ENCODE measurements at regions not wholly inside any gene's neighbourhood (a gene's known extent, or its start where the extent isn't known, plus 50 kb on each side); places are given as distances from the start of the nearest gene placed in this dataset.

DNA sequence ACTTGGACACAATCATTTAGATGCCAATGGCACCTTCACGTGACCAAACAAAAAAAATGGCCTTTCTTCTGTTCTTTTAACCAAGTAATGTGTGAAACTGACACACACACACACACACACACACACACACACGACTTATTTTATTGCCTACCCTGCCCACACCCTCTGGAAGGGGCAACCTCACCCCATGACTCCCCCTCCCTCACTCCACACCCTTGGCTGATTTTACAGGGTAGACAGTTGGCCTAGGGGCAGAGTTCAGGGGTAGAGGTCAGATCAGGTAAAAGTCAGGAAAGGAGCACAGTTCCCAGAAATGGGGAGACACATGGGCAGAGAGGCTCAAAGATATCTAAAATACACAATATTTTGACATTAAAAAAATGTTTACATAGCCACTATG is 144.8 kb upstream of the GJB5 start:
- Histone ChIP-seq H3K27ac (no peak overlapping the region), H3K79me2 (ENCODE audit: low read depth) (no peaks in the 10 kb centered on the region), H4K20me1 (ENCODE audit: insufficient read depth) (no peaks in the 10 kb centered on the region), H3K4me2 (no peak overlapping the region), H2AFZ (no peak overlapping the region), H3K4me3 (no peak overlapping the region), H3K9me3 (ENCODE audit: insufficient read depth, low read depth) (no peaks in the 10 kb centered on the region), H3K36me3 (ENCODE audit: low read depth) (no peaks in the 10 kb centered on the region), H3F3A (ENCODE audit: insufficient read depth, low read depth) (no peaks in the 10 kb centered on the region), H3K4me1 (replicated peaks; ENCODE audit: insufficient read depth) (no peaks in the 10 kb centered on the region), H3K9me2 (ENCODE audit: insufficient read depth) (no peaks in the 10 kb centered on the region), H3K27me3 (ENCODE audit: insufficient read depth, low read depth) (peaks cover 65% of the 10 kb centered on the region)
- no TSS peak for BruUV-seq (replicated peaks)
- CTCF ChIA-PET = no interaction called here
- intact Hi-C loops (cut with micrococcal nuclease; ENCODE audit: unreplicated experiment) = loop anchor here (10.0 kb wide), 1 partner anchor 245 kb away; the partner anchor contains the start of gene SMIM12
- POLR2A ChIA-PET (ENCODE audit: unreplicated experiment) = no interaction called here
- DNase-seq = no peak
- no peak for TF ChIP-seq CTCF (conservative IDR thresholded peaks at IDR 0.05)
- no peak for TF ChIP-seq EZH2 (IDR thresholded peaks at IDR 0.05; ENCODE audit: low read depth)

DNA sequence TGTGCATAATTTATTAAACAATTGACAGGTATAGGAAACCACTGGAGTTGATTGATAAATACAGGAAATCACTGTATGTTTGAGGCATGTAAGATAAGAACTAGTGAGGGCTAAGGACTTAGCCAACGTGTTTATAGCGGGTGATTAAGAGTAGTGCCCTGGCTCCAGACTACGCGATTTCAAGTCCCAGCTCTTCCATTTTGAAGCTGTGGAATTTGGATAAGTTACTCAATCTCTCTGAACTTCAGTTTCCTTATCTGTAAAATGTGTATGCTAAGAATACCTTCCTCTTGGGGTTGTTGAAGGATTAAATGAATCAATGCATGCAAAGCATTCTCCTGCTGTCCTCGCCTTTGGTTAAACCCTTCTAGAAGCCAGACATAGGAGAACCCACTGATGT is 143.3 kb upstream of the GJB5 start:
- Histone ChIP-seq H3K9me2 (ENCODE audit: insufficient read depth) (no peaks in the 10 kb centered on the region), H4K20me1 (ENCODE audit: insufficient read depth) (no peaks in the 10 kb centered on the region), H3K27me3 (ENCODE audit: insufficient read depth, low read depth) (peaks cover 56% of the 10 kb centered on the region), H3F3A (ENCODE audit: insufficient read depth, low read depth) (no peaks in the 10 kb centered on the region), H3K36me3 (ENCODE audit: low read depth) (no peaks in the 10 kb centered on the region), H2AFZ (no peak overlapping the region), H3K4me1 (replicated peaks; ENCODE audit: insufficient read depth) (no peaks in the 10 kb centered on the region), H3K79me2 (ENCODE audit: low read depth) (no peaks in the 10 kb centered on the region), H3K9me3 (ENCODE audit: insufficient read depth, low read depth) (no peaks in the 10 kb centered on the region), H3K27ac (no peak overlapping the region), H3K4me3 (no peak overlapping the region), H3K4me2 (no peak overlapping the region)
- BruUV-seq (replicated peaks) = no TSS peak
- TF ChIP-seq EZH2 (IDR thresholded peaks at IDR 0.05; ENCODE audit: low read depth) = no peak
- TF ChIP-seq CTCF (conservative IDR thresholded peaks at IDR 0.05) = no peak
- CTCF ChIA-PET = no interaction called here
- intact Hi-C loops (cut with micrococcal nuclease; ENCODE audit: unreplicated experiment) = loop anchor here (10.0 kb wide), 1 partner anchor 243 kb away; the partner anchor contains the start of gene SMIM12
- no peak for DNase-seq
- POLR2A ChIA-PET (ENCODE audit: unreplicated experiment) = no interaction called here

DNA sequence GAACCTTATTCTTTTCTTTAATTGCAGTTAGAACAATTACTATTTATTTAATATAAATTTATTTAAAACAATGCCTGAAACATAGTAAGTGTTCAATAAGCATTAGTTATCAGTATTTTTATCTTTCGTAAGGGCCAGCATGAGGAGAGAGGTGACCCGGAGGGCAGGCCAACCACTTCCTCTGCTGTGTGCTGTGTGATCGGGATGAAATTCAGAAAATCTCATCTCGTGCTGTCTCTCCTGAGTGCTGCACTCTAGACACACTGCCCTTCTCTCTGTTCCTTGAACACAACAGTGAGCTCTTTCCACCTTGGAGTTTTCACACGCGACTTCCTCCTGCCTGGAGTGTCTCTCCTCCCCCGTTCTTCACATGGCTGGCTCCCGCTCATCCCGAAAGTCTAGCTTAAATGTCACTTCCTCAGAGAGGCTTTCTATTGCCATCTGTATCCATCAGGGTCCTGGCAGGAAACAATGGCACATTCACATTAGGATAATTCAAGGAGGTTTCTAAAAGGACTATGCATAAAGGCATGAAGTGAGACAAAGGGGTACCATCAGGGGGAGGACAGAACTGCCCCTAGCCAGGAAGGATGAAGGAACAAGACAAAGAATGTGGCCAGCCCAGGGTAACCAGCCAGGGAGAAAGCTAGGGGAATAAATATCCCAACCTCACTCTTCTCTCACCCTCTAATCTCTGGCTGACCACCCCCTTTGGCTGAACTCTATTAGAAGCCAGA is 142.6 kb upstream of the GJB5 start:
- DNase-seq = no peak
- no peak for TF ChIP-seq EZH2 (IDR thresholded peaks at IDR 0.05; ENCODE audit: low read depth)
- no peak for TF ChIP-seq CTCF (conservative IDR thresholded peaks at IDR 0.05)
- no peaks in the 10 kb centered on the region for H3K9me2 ChIP-seq (ENCODE audit: insufficient read depth)
- peaks cover 56% of the 10 kb centered on the region for H3K27me3 ChIP-seq (ENCODE audit: insufficient read depth, low read depth)
- no peaks in the 10 kb centered on the region for H3K4me1 ChIP-seq (replicated peaks; ENCODE audit: insufficient read depth)
- intact Hi-C loops (cut with micrococcal nuclease; ENCODE audit: unreplicated experiment) = loop anchor here (10.0 kb wide), 1 partner anchor 243 kb away; the partner anchor contains the start of gene SMIM12
- H3K9me3 ChIP-seq (ENCODE audit: insufficient read depth, low read depth) = no peaks in the 10 kb centered on the region
- no peaks in the 10 kb centered on the region for H3K36me3 ChIP-seq (ENCODE audit: low read depth)
- H2AFZ ChIP-seq = no peak overlapping the region
- H3K4me2 ChIP-seq = no peak overlapping the region
- ChIA-PET POLR2A (ENCODE audit: unreplicated experiment) (no interaction called here), CTCF (no interaction called here)
- no peak overlapping the region for H3K4me3 ChIP-seq
- H3K79me2 ChIP-seq (ENCODE audit: low read depth) = no peaks in the 10 kb centered on the region
- no peaks in the 10 kb centered on the region for H4K20me1 ChIP-seq (ENCODE audit: insufficient read depth)
- no peaks in the 10 kb centered on the region for H3F3A ChIP-seq (ENCODE audit: insufficient read depth, low read depth)
- no TSS peak for BruUV-seq (replicated peaks)
- no peak overlapping the region for H3K27ac ChIP-seq

Data from PC-9 (cell line).